ENCODE measurements at regions not wholly inside any gene's neighbourhood (a gene's known extent, or its start where the extent isn't known, plus 50 kb on each side); places are given as distances from the start of the nearest gene placed in this dataset.
"Not testable (repeated sequence)": the region's sequence is repeated elsewhere in the genome, so short reads cannot be mapped to it uniquely, and the experiment has no call there.

- DNase-seq (ENCODE audit: low spot score): no peak
Measured at GRCh38 chr17:73847952-73848351, 203.7 kb upstream of the SDK2 start.

DNA sequence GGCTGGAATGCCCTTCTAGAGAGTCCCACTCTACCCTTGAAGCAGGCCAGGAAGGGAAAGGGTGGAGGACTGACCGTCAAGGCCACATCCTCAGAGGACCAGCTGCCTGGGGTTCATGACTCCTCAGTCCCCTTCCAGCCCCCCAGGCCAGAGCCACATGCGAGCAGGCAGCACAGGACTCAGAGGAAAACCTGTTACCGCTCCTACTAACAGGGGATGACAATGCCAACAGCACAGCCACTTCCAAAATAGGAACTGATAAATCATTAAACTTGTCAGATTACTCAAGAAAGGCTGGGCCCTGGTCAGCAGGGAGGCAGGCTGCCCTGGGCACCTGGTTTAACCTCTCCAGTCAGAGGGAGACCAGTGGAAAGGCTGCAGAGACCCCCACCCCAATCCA lies 206.2 kb upstream of the SDK2 start:
- peak; percentile 33 for DNase-seq (ENCODE audit: low spot score)

GRCh38 chr17:73851091-73851490 lies 206.8 kb upstream of the SDK2 start:
- DNase-seq (ENCODE audit: low spot score): no peak

- DNase-seq (ENCODE audit: low spot score): no peak
Measured at GRCh38 chr17:73851921-73852320, 207.7 kb upstream of the SDK2 start.

- peak; percentile 48 for DNase-seq (ENCODE audit: low spot score)
Measured at GRCh38 chr17:73855720-73856333, 211.6 kb upstream of the SDK2 start.

GRCh38 chr17:73856556-73856955 lies 212.3 kb upstream of the SDK2 start:
- DNase-seq (ENCODE audit: low spot score): no peak

DNA sequence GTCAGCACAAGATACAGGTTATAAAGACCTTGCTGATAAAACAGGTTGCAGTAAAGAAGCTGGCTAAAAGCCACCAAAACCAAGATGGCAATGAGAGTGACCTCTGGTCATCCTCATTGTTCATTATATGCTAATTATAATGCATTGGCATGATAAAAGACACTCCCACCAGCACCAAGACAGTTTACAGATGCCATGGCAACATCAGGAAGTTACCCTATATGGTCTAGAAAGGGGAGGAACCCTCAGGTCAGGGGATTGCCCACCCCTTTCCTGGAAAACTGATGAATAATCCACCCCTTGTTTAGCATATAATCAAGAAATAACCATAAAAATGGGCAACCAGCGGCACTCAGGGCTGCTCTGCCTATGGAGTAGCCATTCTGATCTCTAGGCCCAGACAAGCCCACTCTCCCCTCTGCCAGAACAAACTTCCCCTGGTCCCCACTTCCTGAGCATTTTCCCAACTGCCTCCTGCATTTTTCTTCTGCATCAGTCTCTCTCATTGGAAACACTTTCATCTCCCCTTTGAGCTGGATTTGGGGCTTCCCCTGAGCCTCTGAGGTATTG lies 215.3 kb upstream of the SDK2 start:
- not testable (repeated sequence) for DNase-seq (ENCODE audit: low spot score)

DNA sequence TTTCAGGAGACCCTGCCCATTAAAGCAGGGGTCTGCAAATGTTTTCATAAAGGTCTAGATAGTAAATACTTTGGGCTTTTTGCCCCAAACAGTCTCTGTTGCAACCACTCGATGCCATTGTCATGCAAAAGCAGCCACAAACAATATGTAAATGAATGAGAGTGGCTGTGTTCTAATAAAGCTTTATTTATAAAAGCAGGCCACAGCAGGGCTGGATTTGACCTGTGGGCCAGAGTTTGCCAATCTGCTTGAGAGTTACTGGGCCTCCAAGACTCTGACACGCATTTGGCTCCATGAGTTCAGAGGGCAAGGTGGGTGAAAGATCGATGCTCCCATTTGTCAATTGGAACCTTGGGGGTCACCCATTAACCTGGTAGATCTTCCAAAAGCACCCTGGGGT lies 217.3 kb upstream of the SDK2 start:
- DNase-seq (ENCODE audit: low spot score): no peak

GRCh38 chr17:73863761-73864535 lies 219.7 kb upstream of the SDK2 start:
- no peak for DNase-seq (ENCODE audit: low spot score)

DNA sequence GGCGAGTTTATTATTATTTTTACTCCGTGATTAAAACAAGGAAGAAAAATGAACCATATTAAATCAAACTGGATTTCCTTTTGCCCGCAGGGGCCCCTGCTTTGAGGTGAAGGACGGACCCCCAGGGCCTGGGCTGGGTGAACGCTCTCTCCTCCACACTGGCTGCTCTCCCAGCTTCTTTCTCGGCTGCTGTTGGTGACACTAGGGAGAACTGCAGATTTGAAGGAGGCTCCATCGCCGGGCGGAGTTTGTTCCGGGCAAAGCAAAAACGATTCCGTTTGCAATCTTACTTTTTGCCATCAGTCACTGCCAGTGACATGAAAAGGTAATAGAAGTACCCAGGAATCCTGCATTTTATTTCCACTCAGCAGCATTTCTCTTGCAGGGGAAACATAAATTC lies 221.6 kb upstream of the SDK2 start:
- no peak for DNase-seq (ENCODE audit: low spot score)

- DNase-seq (ENCODE audit: low spot score): no peak
Measured at GRCh38 chr17:73867056-73867455, 222.8 kb upstream of the SDK2 start.

- no peak for DNase-seq (ENCODE audit: low spot score)
Measured at GRCh38 chr17:73870068-73870467, 225.8 kb upstream of the SDK2 start.

DNA sequence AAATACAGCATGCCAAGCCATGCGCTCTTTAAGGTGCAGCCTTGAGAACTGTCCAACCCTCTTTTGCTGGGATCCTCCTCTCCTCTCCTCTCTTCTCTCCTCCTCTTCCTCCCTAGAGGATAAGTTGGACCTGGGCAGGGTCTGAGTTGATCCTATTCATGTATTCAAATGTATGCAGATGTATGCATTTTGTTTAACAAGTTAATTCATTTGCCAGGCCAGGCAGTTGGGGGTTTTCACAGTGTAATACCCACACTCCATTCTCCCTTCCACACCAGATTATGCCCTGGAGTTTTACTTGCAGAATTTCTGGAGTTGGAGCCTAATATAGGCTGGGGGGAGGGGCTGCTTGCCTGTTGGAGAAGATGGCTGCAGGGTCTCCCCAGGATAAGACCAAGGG lies 226.2 kb upstream of the SDK2 start:
- no peak for DNase-seq (ENCODE audit: low spot score)

DNA sequence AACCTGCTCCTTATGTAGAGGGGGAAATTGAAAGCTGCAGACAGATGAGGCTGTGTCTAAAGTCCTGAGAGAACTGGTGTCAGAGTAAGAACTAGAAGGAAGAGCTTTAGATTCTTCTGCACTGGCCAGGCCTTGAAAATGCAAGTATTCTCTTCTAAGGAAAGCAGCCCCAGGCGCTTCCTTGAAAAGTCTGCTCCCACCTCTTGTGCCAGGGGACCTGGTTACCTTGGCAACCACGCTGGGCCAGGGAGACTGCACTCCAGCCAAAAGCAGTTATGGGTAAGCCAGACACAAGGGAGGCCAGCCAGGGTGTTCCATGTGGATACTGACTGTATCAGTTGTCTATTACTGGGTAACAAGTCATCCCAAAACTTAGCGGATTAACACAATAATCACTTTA lies 228.6 kb upstream of the SDK2 start:
- DNase-seq (ENCODE audit: low spot score): no peak

DNA sequence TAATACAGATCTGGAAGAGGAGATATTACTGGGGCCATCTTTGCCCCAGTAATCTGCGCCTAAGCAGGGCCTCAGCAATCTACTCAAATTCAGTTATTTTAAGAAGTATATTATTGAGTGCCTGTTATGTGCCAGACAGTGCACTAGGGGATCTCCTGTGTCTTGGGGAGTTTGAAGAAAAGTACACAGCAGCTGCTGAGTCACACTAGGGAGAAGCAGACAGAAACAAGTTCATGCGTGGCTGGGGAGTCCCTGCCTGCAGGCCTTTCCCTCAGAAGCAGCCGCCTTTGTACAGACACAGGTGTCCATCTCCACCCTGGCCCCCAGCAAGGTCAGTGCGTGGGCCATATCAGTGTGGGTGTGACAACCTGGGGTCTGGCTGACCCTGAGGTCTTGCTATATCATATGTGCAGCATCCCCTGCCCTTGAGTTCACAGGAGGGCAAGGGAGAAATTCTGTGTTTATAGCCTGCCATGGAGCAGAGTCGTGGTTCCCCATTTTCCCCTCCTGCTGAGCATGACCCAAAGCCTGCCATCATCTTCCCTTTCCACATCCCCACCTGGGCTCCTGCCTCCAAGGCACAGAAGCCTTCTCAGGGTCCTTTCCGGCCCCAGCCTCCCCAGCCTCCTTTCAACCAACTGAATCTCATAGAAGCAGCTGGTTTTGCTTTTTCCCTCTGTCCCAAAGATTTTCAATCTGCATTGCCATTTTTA lies 229.9 kb upstream of the SDK2 start:
- no peak for DNase-seq (ENCODE audit: low spot score)

DNA sequence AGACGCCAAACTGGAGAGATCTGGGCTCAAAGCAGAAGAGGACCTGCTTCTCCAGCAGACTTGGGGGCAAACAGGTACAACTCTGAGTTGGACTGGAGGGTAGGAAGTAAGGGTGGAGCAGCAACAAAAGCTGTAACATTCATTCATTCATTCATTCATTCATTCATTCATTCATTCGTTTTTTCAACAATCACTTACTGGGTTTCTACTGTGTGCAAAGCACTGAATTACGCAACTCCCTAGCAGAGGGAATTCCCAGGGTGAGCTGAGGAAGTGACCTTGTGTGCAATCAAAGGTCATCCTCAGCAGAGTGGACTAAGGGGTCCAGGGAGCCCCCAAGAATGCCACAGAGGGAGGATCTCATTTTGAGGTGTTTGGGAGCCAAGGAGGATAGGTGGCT lies 231.1 kb upstream of the SDK2 start:
- DNase-seq (ENCODE audit: low spot score): no peak

DNA sequence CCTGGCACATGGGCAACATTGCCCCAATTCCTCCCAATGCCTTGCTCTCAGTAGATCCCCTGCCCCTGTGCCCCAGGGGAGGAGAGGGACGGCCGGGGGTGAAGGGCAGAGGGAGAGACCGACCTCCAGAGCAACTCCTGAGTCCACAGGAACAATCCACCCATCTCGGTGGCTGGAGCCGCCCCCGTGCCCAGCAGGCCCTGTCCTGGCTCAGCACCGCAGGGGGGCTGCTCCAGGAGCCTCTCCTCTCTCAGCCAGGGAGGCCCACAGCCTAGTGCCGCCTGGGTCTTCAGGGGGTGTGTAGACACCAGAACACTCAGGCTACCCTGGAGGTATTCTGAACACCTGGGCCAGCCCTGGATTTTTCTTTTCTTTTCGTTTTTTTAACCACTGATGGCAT lies 233.7 kb upstream of the SDK2 start:
- DNase-seq (ENCODE audit: low spot score): no peak

- DNase-seq (ENCODE audit: low spot score): no peak
Measured at GRCh38 chr17:73878923-73879322, 234.7 kb upstream of the SDK2 start.

DNA sequence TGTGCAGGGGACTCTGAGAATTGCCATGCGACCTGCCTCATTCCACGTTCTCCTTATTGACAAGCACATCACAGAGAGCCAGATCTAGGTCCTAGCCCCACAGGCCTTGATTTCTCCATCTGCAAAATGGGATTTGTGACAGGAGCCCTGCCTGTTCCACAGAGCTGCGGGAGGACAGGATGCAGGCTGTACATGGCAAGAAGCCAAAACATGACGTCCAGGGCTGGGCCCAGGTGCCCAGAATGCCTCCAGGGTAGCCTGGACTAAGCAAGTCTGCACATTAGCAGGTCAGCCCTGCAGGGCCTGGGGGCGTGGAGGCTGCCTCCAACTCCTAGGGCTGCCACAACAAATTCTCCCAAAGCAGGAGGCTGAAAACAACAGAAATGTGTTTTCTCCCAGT lies 235.7 kb upstream of the SDK2 start:
- no peak for DNase-seq (ENCODE audit: low spot score)

DNA sequence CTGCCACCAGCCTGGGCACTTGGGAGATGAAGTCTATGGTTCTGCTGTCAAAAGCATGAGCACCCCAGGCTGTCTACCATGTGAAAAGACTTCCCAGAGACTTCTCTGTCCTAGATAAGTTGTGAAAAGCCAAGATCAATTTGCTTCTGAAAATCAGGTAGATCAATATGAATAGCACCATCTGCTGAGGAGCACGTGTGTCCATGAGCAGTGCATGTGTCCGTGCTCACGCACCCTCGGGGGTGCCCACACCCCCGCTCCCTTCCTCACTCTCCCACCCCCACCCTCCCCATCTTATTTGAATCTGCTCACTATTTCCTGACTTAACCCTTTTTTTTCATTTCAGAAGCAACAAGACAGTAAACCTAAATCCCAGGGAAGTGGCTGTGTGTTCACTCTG lies 238.3 kb upstream of the SDK2 start:
- DNase-seq (ENCODE audit: low spot score): no peak

GRCh38 chr17:73883175-73883574 lies 238.9 kb upstream of the SDK2 start:
- DNase-seq (ENCODE audit: low spot score): no peak

DNA sequence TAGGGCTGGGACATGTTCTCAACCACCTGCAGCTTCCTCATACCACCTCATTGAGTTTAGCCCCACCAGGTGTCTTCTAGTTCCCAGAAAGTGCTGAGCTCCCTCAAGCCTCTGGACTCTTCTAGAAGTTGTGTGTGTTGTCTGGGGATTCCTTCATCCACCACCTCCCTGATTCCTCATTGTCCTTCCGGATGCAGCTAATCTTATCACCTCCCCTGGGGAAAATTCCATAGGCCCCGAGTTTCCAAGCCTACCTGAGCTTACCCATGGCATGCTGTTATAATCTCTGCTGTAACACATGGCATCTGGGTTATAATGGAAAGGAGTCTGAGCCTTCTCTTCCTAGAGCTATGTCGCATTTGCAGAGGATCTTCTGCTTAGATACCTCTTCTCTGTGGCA lies 243.5 kb upstream of the SDK2 start:
- DNase-seq (ENCODE audit: low spot score): no peak

- no peak for DNase-seq (ENCODE audit: low spot score)
Measured at GRCh38 chr17:73888862-73889261, 244.6 kb upstream of the SDK2 start.

All from A172 (cell line).